Endothelial cell (in vitro differentiated cells): ENCODE measurements at regions not wholly inside any gene's neighbourhood (a gene's known extent, or its start where the extent isn't known, plus 50 kb on each side); places are given as distances from the start of the nearest gene placed in this dataset. TPM values are rescaled to one million over a fixed set of nuclear protein-coding genes. Genes with fewer than 3 reads are reported as not detected.

Experiments used
- DNase-seq: peaks from one replicate; pipeline ENCODE4 v3.0.0; 2021; ENCODE audit warnings: low spot score
- H3K27ac Mint-ChIP-seq: one replicate; pipeline ENCODE4 v1.8.0; 2021; ENCODE audit warnings: mixed read lengths, inconsistent platforms; ENCODE audit not compliant: unreplicated experiment
- H3K27me3 Mint-ChIP-seq: one replicate; pipeline ENCODE4 v1.8.0; 2021; ENCODE audit warnings: mild to moderate bottlenecking, moderate library complexity, mixed read lengths, inconsistent platforms; ENCODE audit not compliant: unreplicated experiment
- H3K36me3 Mint-ChIP-seq: one replicate; pipeline ENCODE4 v1.8.0; 2021; ENCODE audit warnings: mild to moderate bottlenecking, low read depth, mixed read lengths, inconsistent platforms; ENCODE audit not compliant: unreplicated experiment
- H3K4me1 Mint-ChIP-seq: one replicate; pipeline ENCODE4 v1.8.0; 2021; ENCODE audit warnings: mild to moderate bottlenecking, mixed read lengths, inconsistent platforms; ENCODE audit not compliant: unreplicated experiment
- H3K4me3 Mint-ChIP-seq: one replicate; pipeline ENCODE4 v1.8.0; 2021; ENCODE audit warnings: mild to moderate bottlenecking, mixed read lengths, inconsistent platforms; ENCODE audit not compliant: unreplicated experiment
- H3K9me3 Mint-ChIP-seq: one replicate; pipeline ENCODE4 v1.8.0; 2021; ENCODE audit warnings: mixed read lengths, inconsistent platforms; ENCODE audit not compliant: unreplicated experiment
- CTCF ChIP-seq: fragments of 200-600 bp; sonication (generic); IDR thresholded peaks from one replicate; pipeline ENCODE4 v1.5.0; 2021; ENCODE audit warnings: antibody characterized with exemption; ENCODE audit not compliant: unreplicated experiment
- microRNA-seq: library from miRNA; unstranded; fragments of <30 nt; microRNA quantifications from one replicate; pipeline ENCODE4, GENCODE V29; 2020; ENCODE audit not compliant: unreplicated experiment

- no peak overlapping the region for H3K27ac Mint-ChIP-seq
- H3K9me3 Mint-ChIP-seq: peaks cover 4% of the 10 kb centered on the region
- DNase-seq: no peak
- no peak for TF ChIP-seq CTCF
- no peaks in the 10 kb centered on the region for H3K36me3 Mint-ChIP-seq
- H3K27me3 Mint-ChIP-seq: peaks cover 2% of the 10 kb centered on the region
- H3K4me3 Mint-ChIP-seq: no peak overlapping the region
- H3K4me1 Mint-ChIP-seq: no peaks in the 10 kb centered on the region
Measured at GRCh38 chr9:93730217-93730616, 153.8 kb downstream of the PHF2 start.

Small RNAs in the stretch of these regions (microRNA-seq; reads per million reads assigned to microRNA genes)
- not detected for gene MIR4291
